GM12878 (cell line): ENCODE measurements at regions not wholly inside any gene's neighbourhood (a gene's known extent, or its start where the extent isn't known, plus 50 kb on each side); places are given as distances from the start of the nearest gene placed in this dataset.

ENCODE experiments used
- ATAC-seq: fragments of 200-7000 bp; cut with Tn5 transposase; 3 replicates; pipeline ENCODE4 v1.9.1; 2020; ENCODE audit warnings: mild to moderate bottlenecking, moderate library complexity
- BruUV-seq: library from RNA; stranded (reverse); fragments of 400-500 nt; replicated peaks from 2 replicates; lab custom pipeline; 2021; lab: Mats Ljungman, UMichigan
- CTCF ChIA-PET: fragments of 300-600 bp; sonication (Branson Sonifier 250); formaldehyde crosslinking; extraction: SDS; loops from one replicate; lab custom pipeline; 2021; ENCODE audit warnings: inconsistent platforms; lab: Yijun Ruan, JAX
- POLR2A ChIA-PET: fragments of 350-600 bp; formaldehyde crosslinking; extraction: SDS; loops from one replicate; lab custom pipeline; 2021; ENCODE audit warnings: inconsistent platforms; lab: Charles Lee
- RAD21 ChIA-PET: fragments of 300-600 bp; sonication (Branson Sonifier 250); formaldehyde crosslinking; loops from one replicate; lab custom pipeline; 2023; ENCODE audit warnings: antibody characterized with exemption; ENCODE audit not compliant: unreplicated experiment; lab: Charles Lee
- SMC1A ChIA-PET: fragments of 300-600 bp; sonication (Branson Sonifier 250); formaldehyde crosslinking; loops from one replicate; lab custom pipeline; 2023; ENCODE audit not compliant: unreplicated experiment, uncharacterized antibody; lab: Charles Lee
- DNase-seq: peaks from one replicate; pipeline ENCODE4 v3.0.0-alpha.2; 2011; ENCODE audit warnings: low read depth, low spot score
- FAIRE-seq: peaks from 3 replicates; lab custom pipeline; 2011; peaks lifted over from hg19 to GRCh38; lab: Jason Lieb, UNC
- H2AFZ ChIP-seq: 2 replicates; pipeline ENCODE4 v1.6.0; 2011; ENCODE audit warnings: low read depth, low read length, control low read depth; ENCODE audit not compliant: control insufficient read depth
- H3K27ac ChIP-seq: 2 replicates; pipeline ENCODE4 v1.5.1; 2011; ENCODE audit warnings: control low read depth; ENCODE audit not compliant: control insufficient read depth, insufficient read depth
- H3K27me3 ChIP-seq, 2 experiments: replicated peaks in 1 of 2; 2 replicates each; pipeline versions ENCODE4 v1.6.0 to v1.6.1; 2011; ENCODE audit warnings: low read length in 1 of 2; ENCODE audit not compliant: control insufficient read depth in 2 of 2, insufficient read depth in 2 of 2
- H3K36me3 ChIP-seq, 2 experiments: 2 replicates each; pipeline ENCODE4 v1.5.1; 2011; ENCODE audit warnings: low read length in 1 of 2; ENCODE audit not compliant: control insufficient read depth in 2 of 2, insufficient read depth in 2 of 2
- H3K4me1 ChIP-seq: 2 replicates; pipeline ENCODE4 v1.6.1; 2011; ENCODE audit warnings: mild to moderate bottlenecking, low read length, moderate library complexity, mixed read lengths; ENCODE audit not compliant: control insufficient read depth, insufficient read depth
- H3K4me2 ChIP-seq: 2 replicates; pipeline ENCODE4 v1.6.0; 2011; ENCODE audit warnings: control low read depth; ENCODE audit not compliant: control insufficient read depth, insufficient read depth
- H3K4me3 ChIP-seq: fragments of 200-600 bp; sonication (generic); 2 replicates; pipeline ENCODE4 v1.5.1; 2016
- H3K79me2 ChIP-seq: 2 replicates; pipeline ENCODE4 v1.6.0; 2011; ENCODE audit warnings: low read length; ENCODE audit not compliant: control insufficient read depth, insufficient read depth
- H3K9ac ChIP-seq: 2 replicates; pipeline ENCODE4 v1.8.0; 2011; ENCODE audit warnings: low read length, control low read depth, mixed read lengths; ENCODE audit not compliant: control insufficient read depth, insufficient read depth
- H3K9me3 ChIP-seq: replicated peaks from 3 replicates; pipeline ENCODE4 v1.5.1; 2011; ENCODE audit warnings: mild to moderate bottlenecking, low read length; ENCODE audit not compliant: control insufficient read depth, insufficient read depth
- H4K20me1 ChIP-seq: 2 replicates; pipeline ENCODE4 v1.6.0; 2011; ENCODE audit not compliant: control insufficient read depth, insufficient read depth
- CREM ChIP-seq: IDR thresholded peaks from 2 replicates; pipeline ENCODE4 v1.6.1; 2014; ENCODE audit warnings: antibody characterized with exemption, low read depth
- DPF2 ChIP-seq: fragments of 450-650 bp; IDR thresholded peaks from 2 replicates; pipeline ENCODE4 v1.6.1; 2017; ENCODE audit warnings: mild to moderate bottlenecking
- JUND ChIP-seq: IDR thresholded peaks from 2 replicates; pipeline ENCODE4 v1.6.1; 2012; ENCODE audit warnings: low read depth, mild to moderate bottlenecking, low read length, improper control_type of control experiment, moderate library complexity
- POLR2AphosphoS5 ChIP-seq: IDR thresholded peaks from 2 replicates; pipeline ENCODE4 v1.6.1; 2011; ENCODE audit warnings: mild to moderate bottlenecking, low read length, inconsistent platforms
- USF2 ChIP-seq: IDR thresholded peaks from 2 replicates; pipeline ENCODE4 v1.6.1; 2011; ENCODE audit warnings: low read depth, low read length, improper control_type of control experiment, borderline replicate concordance
- ZNF274 ChIP-seq: IDR thresholded peaks from one replicate; pipeline ENCODE4 v1.8.0; 2011; ENCODE audit not compliant: insufficient read length, insufficient read depth
- ZNF622 ChIP-seq: fragments of 450-650 bp; IDR thresholded peaks from 2 replicates; pipeline ENCODE4 v1.6.1; 2017; ENCODE audit warnings: mild to moderate bottlenecking, inconsistent platforms
- ZNF687 ChIP-seq: fragments of 450-650 bp; IDR thresholded peaks from 2 replicates; pipeline ENCODE4 v1.6.1; 2017; ENCODE audit warnings: mild to moderate bottlenecking, moderate library complexity
- WGBS: methylation state at CpG from one replicate; pipeline ENCODE4 v1.1.6; 2016; ENCODE audit warnings: low lambda C conversion rate; ENCODE audit not compliant: insufficient replicate concordance, insufficient coverage; ENCODE audit errors: missing lambda C conversion rate; 5-methylcytosine and 5-hydroxymethylcytosine counted together
- in situ Hi-C: fragments of 300-500 bp; cut with MboI; formaldehyde crosslinking; loops from 9 replicates; pipeline ENCODE4 v1.14.3; 2018; ENCODE audit warnings: mixed read lengths
- intact Hi-C: fragments of 100-400 bp; cut with micrococcal nuclease; formaldehyde crosslinking; loops from one replicate; pipeline ENCODE4 v1.14.2; 2022; ENCODE audit not compliant: unreplicated experiment
- TF ChIP-seq, protein P1 (sequence below): fragments of 150-350 bp; IDR thresholded peaks from 2 replicates; pipeline ENCODE4 v1.6.1; 2014; ENCODE audit warnings: mild to moderate bottlenecking, low read depth, low read length

GRCh38 chr6:141719476-141719875, 413.2 kb upstream of the GJE1 start (continued):
- no peak for TF ChIP-seq USF2

DNA sequence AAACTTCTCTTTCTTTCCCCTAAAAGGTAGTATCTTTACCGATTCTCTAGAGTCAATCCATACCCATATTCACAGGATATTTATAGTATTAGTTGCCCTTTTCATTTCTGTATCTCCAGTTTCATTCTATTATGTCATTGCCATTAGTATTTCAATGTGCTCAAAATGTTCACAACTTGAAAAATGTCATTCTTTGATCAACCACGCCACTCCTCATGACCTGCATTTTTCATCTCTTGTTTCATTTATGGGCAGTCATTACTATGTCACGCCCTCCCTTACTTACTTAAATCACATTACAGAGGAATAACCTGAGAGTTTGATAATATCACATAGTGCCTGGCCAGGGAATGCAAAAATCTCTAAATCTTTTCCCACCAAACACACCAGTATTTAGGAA, 427.3 kb upstream of the GJE1 start:
- SMC1A ChIA-PET: no interaction called here
- no peak for TF ChIP-seq DPF2
- TF ChIP-seq POLR2AphosphoS5: no peak
- no peak for TF ChIP-seq JUND
- TF ChIP-seq, all 136 proteins: peak for 0
- ChIA-PET RAD21 (no interaction called here), POLR2A (no interaction called here), CTCF (no interaction called here)
- Histone ChIP-seq H2AFZ (no peak overlapping the region), H3K36me3 (no peaks in the 10 kb centered on the region), H3K9me3 (no peaks in the 10 kb centered on the region), H3K27me3 (no peaks in the 10 kb centered on the region), H3K4me3 (no peak overlapping the region), H3K4me1 (no peaks in the 10 kb centered on the region), H3K79me2 (no peaks in the 10 kb centered on the region), H3K4me2 (no peak overlapping the region), H3K9ac (no peak overlapping the region), H3K27ac (no peak overlapping the region), H4K20me1 (no peaks in the 10 kb centered on the region)
- no peak for ATAC-seq
- WGBS: 2% methylated on average over 3 of the region's 3 CpGs
- BruUV-seq: no TSS peak
- no peak for DNase-seq
- no peak for FAIRE-seq
- in situ Hi-C loops: no loop called here
- intact Hi-C loops: no loop called here

GRCh38 chr6:141704151-141704550, 428.6 kb upstream of the GJE1 start:
- in situ Hi-C loops (no loop called here), intact Hi-C loops (no loop called here)
- ChIA-PET RAD21 (no interaction called here), POLR2A (no interaction called here), SMC1A (no interaction called here), CTCF (interaction anchor here (1.0 kb wide), 1 partner anchor 28 kb away, joined by 3 read pairs; no protein-coding TSS in a partner anchor)
- 29% methylated on average over 1 of the region's 1 CpG for WGBS
- Histone ChIP-seq H2AFZ (no peak overlapping the region), H3K36me3 (no peaks in the 10 kb centered on the region), H3K4me1 (no peaks in the 10 kb centered on the region), H3K27me3 (no peaks in the 10 kb centered on the region), H3K4me3 (no peak overlapping the region), H3K9me3 (no peaks in the 10 kb centered on the region), H3K79me2 (no peaks in the 10 kb centered on the region), H3K4me2 (no peak overlapping the region), H3K9ac (no peak overlapping the region), H3K27ac (no peak overlapping the region), H4K20me1 (no peaks in the 10 kb centered on the region)
- DNase-seq: no peak
- no peak for FAIRE-seq
- no TSS peak for BruUV-seq
- no peak for ATAC-seq
- TF ChIP-seq, protein P1, sequence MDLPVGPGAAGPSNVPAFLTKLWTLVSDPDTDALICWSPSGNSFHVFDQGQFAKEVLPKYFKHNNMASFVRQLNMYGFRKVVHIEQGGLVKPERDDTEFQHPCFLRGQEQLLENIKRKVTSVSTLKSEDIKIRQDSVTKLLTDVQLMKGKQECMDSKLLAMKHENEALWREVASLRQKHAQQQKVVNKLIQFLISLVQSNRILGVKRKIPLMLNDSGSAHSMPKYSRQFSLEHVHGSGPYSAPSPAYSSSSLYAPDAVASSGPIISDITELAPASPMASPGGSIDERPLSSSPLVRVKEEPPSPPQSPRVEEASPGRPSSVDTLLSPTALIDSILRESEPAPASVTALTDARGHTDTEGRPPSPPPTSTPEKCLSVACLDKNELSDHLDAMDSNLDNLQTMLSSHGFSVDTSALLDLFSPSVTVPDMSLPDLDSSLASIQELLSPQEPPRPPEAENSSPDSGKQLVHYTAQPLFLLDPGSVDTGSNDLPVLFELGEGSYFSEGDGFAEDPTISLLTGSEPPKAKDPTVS: no peak
- TF ChIP-seq ZNF622 (no peak), ZNF274 (no peak), CREM (no peak), ZNF687 (no peak)
